NCI-H1694 treated with DMSO at 0.1 percent for 48 hours (cell line): ENCODE measurements at regions not wholly inside any gene's neighbourhood (a gene's known extent, or its start where the extent isn't known, plus 50 kb on each side); places are given as distances from the start of the nearest gene placed in this dataset.

ENCODE experiments used
- DNase-seq: peaks from one replicate; lab custom pipeline; 2025; lab: John Stamatoyannopoulos, UW

DNA sequence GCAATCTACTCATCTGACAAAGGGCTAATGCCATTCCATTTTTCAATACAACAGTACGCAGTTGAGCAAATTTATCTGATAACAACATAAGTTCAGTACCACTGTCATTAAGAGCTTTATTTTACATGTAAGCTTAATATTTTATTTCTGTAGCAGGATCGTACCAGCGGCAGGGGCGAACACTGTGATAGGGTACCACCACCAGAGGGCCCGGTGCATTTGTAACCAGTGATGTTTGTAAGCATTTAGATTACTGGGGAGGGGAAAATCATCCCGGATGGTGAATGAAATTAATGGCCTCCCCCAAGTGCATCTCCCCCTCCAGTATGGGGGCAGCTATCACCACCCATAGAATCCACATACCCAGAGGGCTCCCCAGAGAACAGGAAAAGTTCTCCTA, 179.0 kb downstream of the ADGRA3 start:
- DNase-seq = no peak

DNA sequence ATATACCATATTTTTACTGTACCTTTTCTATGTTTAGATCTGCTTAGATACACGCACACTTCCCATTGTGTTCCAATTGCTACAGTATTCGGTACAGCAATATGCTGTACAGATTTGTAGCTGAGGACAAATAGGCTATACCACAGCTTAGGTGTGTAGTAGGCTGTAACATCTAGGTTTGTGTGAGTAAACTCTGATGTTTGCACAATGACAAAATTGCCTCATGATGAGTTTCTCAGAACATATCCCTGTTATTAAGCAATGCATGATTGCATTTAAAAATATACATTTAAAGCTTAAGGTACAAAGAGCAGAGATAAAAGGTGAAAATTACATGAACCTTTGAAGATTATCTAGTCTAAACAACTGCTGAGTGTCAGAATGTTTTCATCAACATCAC, 181.7 kb downstream of the ADGRA3 start:
- no peak for DNase-seq

- DNase-seq = no peak
Measured at GRCh38 chr4:22324422-22324821, 191.4 kb downstream of the ADGRA3 start.

DNA sequence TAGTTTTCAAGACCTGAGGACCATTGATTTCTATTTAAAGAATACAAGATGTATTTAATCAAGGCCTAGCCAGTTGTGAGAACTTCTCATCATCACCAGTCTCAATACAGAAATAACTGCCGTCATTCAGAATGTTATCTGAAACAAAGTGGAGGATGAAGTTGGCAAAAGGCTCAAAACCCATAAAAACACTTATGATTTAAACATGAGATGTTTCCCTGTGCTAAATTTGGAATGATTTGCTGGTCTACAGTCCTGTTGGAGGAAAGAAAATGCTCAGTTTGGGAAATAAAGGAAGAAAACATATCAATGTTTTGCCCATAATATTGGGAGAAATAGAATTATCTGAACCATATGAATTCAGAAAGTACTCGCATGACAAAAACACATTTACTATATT, 192.2 kb downstream of the ADGRA3 start:
- no peak for DNase-seq

- no peak for DNase-seq
Measured at GRCh38 chr4:22322996-22323395, 192.9 kb downstream of the ADGRA3 start.

GRCh38 chr4:22315628-22316027, 200.2 kb downstream of the ADGRA3 start:
- DNase-seq = no peak

DNA sequence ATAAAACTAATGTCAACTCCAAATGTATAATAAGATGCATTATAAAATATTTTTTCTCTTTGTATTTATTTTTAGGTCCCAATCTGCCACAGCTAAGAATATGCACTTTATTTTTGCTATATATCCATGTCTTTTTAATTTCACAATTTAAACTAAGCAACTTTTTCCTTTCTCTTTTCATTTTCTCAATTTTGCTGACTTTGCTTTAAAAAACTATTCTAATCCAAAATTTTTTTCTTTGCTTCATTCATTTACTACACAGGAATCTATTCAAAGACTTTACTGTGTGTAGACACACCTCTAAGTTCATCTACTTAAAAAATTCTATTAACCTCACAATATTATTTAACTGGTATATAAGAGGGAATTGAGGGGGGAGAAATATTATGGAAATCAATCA, 201.9 kb downstream of the ADGRA3 start:
- no peak for DNase-seq

GRCh38 chr4:22312113-22312512, 203.8 kb downstream of the ADGRA3 start:
- no peak for DNase-seq

GRCh38 chr4:22301253-22301652, 214.6 kb downstream of the ADGRA3 start:
- no peak for DNase-seq

GRCh38 chr4:22299678-22300077, 216.2 kb downstream of the ADGRA3 start:
- DNase-seq = no peak

- no peak for DNase-seq
Measured at GRCh38 chr4:22287631-22288030, 228.2 kb downstream of the ADGRA3 start.

GRCh38 chr4:22268350-22269025, 247.4 kb downstream of the ADGRA3 start:
- DNase-seq = no peak

DNA sequence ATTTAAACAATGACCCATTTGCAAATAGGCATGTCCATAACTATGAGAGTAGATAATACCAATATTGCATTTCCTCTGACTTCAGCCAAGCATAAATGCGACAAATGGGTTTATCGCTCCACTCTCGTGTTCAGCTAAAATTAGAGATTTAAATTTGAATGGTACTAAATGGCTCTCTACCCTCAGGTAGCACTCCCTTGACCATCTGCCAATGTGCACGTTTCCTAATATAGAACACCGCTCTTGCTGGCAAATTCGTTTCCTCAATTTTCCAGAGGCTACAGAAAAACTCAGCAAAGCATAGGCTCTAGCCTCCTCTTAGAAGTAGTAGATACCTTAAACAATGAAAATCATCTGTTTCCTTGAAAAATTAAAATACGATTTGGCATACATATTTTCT, 251.6 kb downstream of the ADGRA3 start:
- no peak for DNase-seq

DNA sequence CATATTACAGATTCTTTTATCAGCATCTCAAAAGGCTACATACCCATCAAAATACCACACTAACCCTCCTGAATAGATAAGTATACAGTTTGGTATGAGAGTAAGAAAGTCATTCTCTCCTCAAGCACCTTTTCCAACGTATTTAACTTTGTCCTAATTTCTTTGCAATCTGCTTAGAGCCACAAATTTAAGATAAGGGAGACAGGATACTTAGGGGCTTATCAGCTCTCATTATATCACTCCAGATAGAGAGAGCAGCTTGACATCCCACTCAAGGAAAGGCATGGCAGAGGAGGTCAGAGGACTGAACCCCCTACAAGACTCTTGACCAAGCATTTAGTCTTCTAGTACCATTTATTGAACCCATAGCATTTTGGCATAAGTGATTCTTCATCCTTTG, 262.4 kb downstream of the ADGRA3 start:
- no peak for DNase-seq

- no peak for DNase-seq
Measured at GRCh38 chr4:22246847-22247246, 269.0 kb downstream of the ADGRA3 start.

DNA sequence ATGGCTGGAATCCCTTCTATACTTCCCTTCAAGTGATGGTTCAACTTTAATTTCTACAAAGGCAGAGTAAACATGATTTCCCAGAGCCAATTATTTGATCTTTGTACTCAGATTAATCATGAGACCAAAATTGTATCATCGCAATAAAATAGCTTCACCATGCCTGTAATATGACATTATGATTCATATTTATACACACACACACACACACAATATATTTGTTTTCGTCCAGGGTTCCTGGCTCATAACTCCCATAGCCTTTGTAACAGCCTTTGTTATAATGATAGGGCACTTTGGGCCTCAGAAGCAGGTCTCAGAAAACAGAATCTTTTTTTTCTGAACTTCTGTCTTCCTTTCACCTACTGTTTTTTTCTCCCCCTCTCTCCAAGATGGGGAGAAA, 270.6 kb downstream of the ADGRA3 start:
- DNase-seq = no peak

DNA sequence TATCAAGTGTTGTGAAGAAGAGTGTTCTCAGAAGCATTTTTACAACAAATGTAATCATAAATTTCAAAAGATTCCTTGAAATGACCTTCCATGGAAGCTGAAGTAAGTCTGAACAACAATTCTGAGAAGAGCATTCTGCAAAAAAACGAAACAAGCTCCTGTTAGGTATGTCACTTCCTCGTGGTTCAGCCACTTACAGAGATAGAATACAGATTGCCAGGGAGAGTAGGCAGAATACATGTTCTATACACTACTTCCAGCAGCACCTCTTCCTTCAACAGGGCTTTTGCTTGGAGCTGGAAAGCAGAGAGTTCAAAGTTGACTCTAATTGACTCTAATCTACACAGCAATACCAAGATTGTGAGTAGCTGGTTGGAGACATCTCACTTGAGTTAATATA, 274.5 kb downstream of the ADGRA3 start:
- DNase-seq = no peak

DNA sequence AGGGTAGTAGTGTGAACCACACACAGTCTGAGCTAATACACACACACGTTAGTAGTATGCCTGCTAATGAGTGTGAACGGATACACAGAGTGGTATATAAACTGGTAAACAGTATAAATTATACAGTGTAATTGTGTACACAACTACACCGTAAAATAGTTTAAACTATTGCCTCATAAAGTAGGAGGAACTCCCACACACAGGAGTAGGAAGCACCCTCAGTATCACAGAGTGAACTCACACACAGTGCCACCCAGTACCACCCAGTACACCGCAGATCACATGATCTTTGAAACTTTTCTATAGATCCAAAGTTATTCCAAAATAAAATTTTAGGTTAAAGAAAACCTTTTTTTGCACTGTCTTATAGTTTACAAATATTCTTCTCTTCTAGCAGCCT, 275.1 kb downstream of the ADGRA3 start:
- DNase-seq = no peak

- DNase-seq = no peak
Measured at GRCh38 chr4:22238742-22239141, 277.1 kb downstream of the ADGRA3 start.

- no peak for DNase-seq
Measured at GRCh38 chr4:22237846-22238494, 277.9 kb downstream of the ADGRA3 start.

DNA sequence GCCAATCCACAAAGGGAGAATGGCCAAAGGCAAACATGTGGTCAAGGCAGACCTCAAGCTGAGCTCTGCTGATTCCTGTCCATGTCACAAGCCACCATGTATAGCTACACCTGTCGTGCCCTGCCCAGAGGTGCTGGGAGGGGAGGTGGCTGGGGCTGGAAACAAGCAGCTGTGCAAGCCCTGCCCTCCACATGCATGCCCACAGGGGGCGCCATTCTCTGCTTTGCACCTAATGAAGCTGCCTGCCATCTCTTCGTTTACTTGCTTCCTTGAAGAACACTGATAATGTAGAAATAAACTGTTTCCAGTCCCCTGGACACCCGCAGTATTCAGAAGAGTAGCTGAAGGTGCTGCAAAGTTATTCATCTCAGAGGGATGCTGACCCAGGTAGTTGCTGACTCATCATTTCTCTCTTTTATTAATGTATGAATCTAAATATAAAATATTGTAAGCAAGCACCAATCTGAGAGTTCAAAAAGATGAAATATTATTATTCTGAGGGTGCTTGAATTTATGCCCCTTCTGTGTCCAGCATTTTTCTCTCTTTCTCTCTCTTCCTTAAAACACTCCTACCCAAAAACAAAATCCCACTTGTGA, 278.6 kb downstream of the ADGRA3 start:
- DNase-seq = no peak

DNA sequence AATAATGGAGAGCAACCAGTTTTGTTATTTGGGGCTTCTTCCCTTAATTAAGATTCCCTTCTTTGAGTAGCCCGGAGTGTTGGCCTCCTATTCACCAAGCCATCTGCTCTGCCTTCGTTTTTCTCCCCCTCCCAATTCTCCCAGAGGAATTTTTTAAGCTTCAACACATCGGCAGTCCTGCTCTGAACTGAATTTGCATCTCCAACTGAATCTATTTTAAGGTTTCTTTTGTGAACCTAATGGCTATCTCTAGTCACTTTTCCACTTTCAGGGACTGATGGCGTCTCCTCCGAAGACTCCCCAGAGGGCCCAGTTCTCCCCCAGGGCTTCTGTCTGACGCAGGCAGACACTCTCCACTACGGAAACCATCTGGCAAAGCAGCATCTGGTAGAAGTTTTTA, 280.2 kb downstream of the ADGRA3 start:
- no peak for DNase-seq

DNA sequence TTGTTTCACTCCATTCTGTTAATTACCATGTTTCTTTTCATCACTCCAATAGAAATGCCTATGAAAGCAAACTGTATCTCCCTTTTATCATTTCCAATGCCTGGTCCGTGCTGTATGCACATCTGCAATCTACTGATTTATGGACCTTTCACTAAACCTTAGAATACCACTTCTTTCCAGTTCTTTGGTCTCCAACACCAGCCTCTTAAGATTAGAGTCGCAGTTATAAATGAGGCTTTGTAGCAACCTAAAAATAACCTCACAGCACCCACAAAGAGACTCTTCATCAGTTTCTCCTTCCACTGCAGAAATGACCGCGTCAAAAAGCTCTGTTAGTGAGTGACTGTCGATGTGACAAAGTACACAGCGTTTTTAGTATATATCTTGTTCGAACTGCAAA, 282.6 kb downstream of the ADGRA3 start:
- DNase-seq = no peak

DNA sequence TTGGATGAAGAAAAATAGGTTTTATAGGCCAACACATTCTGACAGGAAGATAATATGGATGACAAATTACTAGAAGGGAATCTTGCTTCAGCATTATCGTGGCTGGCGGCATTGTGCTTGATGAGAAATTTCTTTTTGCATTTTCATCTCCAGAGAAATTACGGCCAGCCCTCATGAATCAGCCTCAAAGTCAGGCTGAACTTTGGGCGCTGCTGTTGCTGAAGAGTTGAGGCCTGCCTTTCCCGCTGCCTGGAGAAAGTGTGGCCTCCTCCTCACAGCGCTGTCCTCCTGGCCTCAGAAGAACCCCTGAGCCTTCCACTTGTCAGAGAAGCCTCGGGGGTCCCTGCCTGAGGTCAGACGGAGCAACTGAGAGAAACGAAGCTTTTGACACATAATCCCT, 272.4 kb upstream of the KCNIP4 start:
- no peak for DNase-seq
